ENCODE measurements at regions not wholly inside any gene's neighbourhood (a gene's known extent, or its start where the extent isn't known, plus 50 kb on each side); places are given as distances from the start of the nearest gene placed in this dataset.

DNA sequence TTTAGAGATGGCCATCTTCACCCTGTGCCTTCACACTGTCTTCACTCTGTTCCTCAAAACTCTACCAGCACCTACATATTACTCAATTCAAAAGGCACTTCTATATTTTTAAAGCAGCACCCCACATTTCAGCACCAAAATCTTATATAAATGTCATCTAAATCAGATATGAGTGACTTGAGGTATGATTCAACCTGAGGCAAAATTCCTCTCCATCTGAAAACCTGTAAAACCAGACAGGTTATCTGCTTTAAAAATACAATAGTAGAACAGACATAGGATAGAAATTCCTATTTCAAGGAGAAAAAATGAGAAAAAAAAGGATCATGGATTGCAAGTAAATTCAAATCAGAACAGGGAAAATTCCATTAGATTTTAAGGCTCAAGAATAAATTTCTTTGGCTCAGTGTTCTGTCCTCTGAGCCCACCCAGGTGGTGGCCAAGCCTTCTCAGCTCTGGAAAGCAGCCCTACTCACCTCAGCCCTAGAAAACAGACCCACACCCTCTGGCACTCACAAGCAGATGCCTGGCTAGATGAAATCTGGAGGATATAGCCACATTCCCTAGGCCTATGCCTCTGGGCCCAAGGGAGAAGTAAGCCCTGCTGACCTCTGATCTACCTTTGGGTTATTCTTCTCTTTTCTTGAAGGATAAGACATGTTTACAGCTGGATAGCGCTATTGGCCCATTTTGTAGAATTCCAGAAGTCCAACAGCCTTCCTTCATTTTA lies 211.1 kb upstream of the XIST start:
- TF ChIP-seq CTCF (IDR thresholded peaks at IDR 0.05) (no peak), POLR2A (IDR thresholded peaks at IDR 0.05) (no peak), POLR2AphosphoS5 (IDR thresholded peaks at IDR 0.05; ENCODE audit: insufficient read depth in 1 of 2, low read depth in 1 of 2) (no peak)
